ENCODE measurements at regions not wholly inside any gene's neighbourhood (a gene's known extent, or its start where the extent isn't known, plus 50 kb on each side); places are given as distances from the start of the nearest gene placed in this dataset.

DNA sequence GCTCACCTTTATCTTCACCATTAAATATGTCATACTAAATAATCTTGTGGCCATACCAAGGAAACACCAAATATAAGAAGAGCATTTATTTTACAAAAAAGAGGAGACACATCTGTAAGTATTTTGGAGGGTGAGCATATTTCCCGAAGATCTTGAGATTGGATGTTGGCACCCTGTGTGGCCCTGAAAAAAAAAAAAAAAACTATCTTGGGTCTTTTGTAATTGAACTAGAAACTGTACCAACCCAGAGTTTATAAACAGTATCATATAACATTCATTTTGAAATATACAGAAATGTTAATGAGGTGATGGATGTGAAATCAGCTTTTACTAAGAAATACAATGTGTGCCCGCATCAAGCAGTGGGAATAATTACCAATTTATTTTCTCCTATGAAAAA, 104.0 kb upstream of the FRMD6 start:
- no peak overlapping the region for H3K4me3 ChIP-seq (ENCODE audit: low read depth, low read length, poor library complexity, severe bottlenecking)
- H3K27ac ChIP-seq (ENCODE audit: low read depth, low read length, poor library complexity, severe bottlenecking), result no peak overlapping the region
- ChIA-PET POLR2A (ENCODE audit: low non-redundant PET) (no interaction called here), CTCF (no interaction called here)
- no peaks in the 10 kb centered on the region for H3K36me3 ChIP-seq (ENCODE audit: insufficient read depth, low read length, poor library complexity, severe bottlenecking)
- no peaks in the 10 kb centered on the region for H3K9me3 ChIP-seq (ENCODE audit: low read depth, low read length, poor library complexity, severe bottlenecking)
- TF ChIP-seq, protein P1, sequence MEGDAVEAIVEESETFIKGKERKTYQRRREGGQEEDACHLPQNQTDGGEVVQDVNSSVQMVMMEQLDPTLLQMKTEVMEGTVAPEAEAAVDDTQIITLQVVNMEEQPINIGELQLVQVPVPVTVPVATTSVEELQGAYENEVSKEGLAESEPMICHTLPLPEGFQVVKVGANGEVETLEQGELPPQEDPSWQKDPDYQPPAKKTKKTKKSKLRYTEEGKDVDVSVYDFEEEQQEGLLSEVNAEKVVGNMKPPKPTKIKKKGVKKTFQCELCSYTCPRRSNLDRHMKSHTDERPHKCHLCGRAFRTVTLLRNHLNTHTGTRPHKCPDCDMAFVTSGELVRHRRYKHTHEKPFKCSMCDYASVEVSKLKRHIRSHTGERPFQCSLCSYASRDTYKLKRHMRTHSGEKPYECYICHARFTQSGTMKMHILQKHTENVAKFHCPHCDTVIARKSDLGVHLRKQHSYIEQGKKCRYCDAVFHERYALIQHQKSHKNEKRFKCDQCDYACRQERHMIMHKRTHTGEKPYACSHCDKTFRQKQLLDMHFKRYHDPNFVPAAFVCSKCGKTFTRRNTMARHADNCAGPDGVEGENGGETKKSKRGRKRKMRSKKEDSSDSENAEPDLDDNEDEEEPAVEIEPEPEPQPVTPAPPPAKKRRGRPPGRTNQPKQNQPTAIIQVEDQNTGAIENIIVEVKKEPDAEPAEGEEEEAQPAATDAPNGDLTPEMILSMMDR (conservative IDR thresholded peaks at IDR 0.05; ENCODE audit: low read depth, low read length), result no peak
- TF ChIP-seq EZH2 (IDR thresholded peaks at IDR 0.05; ENCODE audit: borderline replicate concordance, low read depth, low read length, poor library complexity, severe bottlenecking), result no peak
- BruUV-seq (replicated peaks), result no TSS peak
- DNase-seq (ENCODE audit: low spot score), result no peak
- intact Hi-C loops (cut with micrococcal nuclease; ENCODE audit: unreplicated experiment), result no loop called here
- no peaks in the 10 kb centered on the region for H3K27me3 ChIP-seq (replicated peaks; ENCODE audit: insufficient read depth, low read depth, low read length, poor library complexity)
- no peaks in the 10 kb centered on the region for H3K4me1 ChIP-seq (ENCODE audit: insufficient read depth, low read length, poor library complexity, severe bottlenecking)

DNA sequence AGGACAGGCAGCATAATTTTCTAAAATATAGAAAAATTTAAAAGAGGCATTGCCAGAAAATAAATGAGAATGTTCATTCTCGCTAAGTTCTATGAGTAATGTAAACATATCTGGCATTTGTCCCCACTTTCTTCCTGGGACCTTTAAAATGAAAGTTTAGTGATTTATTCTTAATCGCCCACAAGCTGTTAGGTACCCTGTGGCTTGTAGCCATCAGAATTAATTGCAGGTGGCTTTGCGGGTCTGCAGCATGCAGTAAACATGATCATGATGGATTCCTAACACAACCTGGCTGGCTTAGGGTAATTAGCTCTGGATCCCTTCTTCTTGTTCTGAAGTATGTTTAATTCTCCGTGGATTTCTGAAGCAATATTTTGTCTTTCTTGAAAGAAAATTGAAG, 103.5 kb upstream of the FRMD6 start:
- H3K4me3 ChIP-seq (ENCODE audit: low read depth, low read length, poor library complexity, severe bottlenecking), result no peak overlapping the region
- H3K9me3 ChIP-seq (ENCODE audit: low read depth, low read length, poor library complexity, severe bottlenecking), result no peaks in the 10 kb centered on the region
- no peaks in the 10 kb centered on the region for H3K36me3 ChIP-seq (ENCODE audit: insufficient read depth, low read length, poor library complexity, severe bottlenecking)
- no peak for DNase-seq (ENCODE audit: low spot score)
- no TSS peak for BruUV-seq (replicated peaks)
- intact Hi-C loops (cut with micrococcal nuclease; ENCODE audit: unreplicated experiment), result no loop called here
- no peak overlapping the region for H3K27ac ChIP-seq (ENCODE audit: low read depth, low read length, poor library complexity, severe bottlenecking)
- ChIA-PET CTCF (no interaction called here), POLR2A (ENCODE audit: low non-redundant PET) (no interaction called here)
- no peaks in the 10 kb centered on the region for H3K4me1 ChIP-seq (ENCODE audit: insufficient read depth, low read length, poor library complexity, severe bottlenecking)
- no peaks in the 10 kb centered on the region for H3K27me3 ChIP-seq (replicated peaks; ENCODE audit: insufficient read depth, low read depth, low read length, poor library complexity)
- TF ChIP-seq, protein P1 (conservative IDR thresholded peaks at IDR 0.05; ENCODE audit: low read depth, low read length), result no peak
- no peak for TF ChIP-seq EZH2 (IDR thresholded peaks at IDR 0.05; ENCODE audit: borderline replicate concordance, low read depth, low read length, poor library complexity, severe bottlenecking)

DNA sequence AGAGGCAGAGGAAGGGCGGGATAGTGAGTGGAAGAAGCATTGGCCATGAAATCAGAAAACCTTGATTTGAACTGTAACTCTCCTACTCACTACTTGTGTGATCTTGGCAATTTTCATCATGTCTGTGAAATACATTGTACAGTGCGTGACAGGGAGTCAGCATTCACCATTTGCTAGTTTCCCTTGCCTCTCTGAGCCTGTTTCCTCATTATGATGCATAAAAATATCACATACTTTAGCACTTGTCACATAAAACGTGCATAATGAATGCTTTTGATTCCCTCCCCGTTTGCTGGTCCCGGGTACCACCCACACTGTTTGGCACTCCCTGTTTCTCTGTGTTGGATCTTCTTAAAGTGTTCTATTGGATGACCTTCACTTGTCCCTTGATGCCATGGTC, 101.1 kb upstream of the FRMD6 start:
- Histone ChIP-seq H3K27me3 (replicated peaks; ENCODE audit: insufficient read depth, low read depth, low read length, poor library complexity) (no peaks in the 10 kb centered on the region), H3K4me1 (ENCODE audit: insufficient read depth, low read length, poor library complexity, severe bottlenecking) (no peaks in the 10 kb centered on the region), H3K36me3 (ENCODE audit: insufficient read depth, low read length, poor library complexity, severe bottlenecking) (no peaks in the 10 kb centered on the region), H3K9me3 (ENCODE audit: low read depth, low read length, poor library complexity, severe bottlenecking) (no peaks in the 10 kb centered on the region), H3K4me3 (ENCODE audit: low read depth, low read length, poor library complexity, severe bottlenecking) (no peak overlapping the region), H3K27ac (ENCODE audit: low read depth, low read length, poor library complexity, severe bottlenecking) (no peak overlapping the region)
- BruUV-seq (replicated peaks), result no TSS peak
- ChIA-PET POLR2A (ENCODE audit: low non-redundant PET) (no interaction called here), CTCF (no interaction called here)
- intact Hi-C loops (cut with micrococcal nuclease; ENCODE audit: unreplicated experiment), result no loop called here
- no peak for TF ChIP-seq EZH2 (IDR thresholded peaks at IDR 0.05; ENCODE audit: borderline replicate concordance, low read depth, low read length, poor library complexity, severe bottlenecking)
- TF ChIP-seq, protein P1 (conservative IDR thresholded peaks at IDR 0.05; ENCODE audit: low read depth, low read length), result no peak
- no peak for DNase-seq (ENCODE audit: low spot score)

All from A673 (cell line).